Neural progenitor cell (in vitro differentiated cells): ENCODE measurements at regions not wholly inside any gene's neighbourhood (a gene's known extent, or its start where the extent isn't known, plus 50 kb on each side); places are given as distances from the start of the nearest gene placed in this dataset.

ENCODE experiments used
- DNase-seq: peaks from one replicate; pipeline ENCODE4 v3.0.0-alpha.2; 2016; ENCODE audit warnings: low spot score
- H2AFZ ChIP-seq: fragments of 200-600 bp; sonication (generic); replicated peaks from 2 replicates; pipeline ENCODE4 v1.6.1; 2016; ENCODE audit warnings: antibody characterized with exemption
- H3F3A ChIP-seq: fragments of 200-600 bp; sonication (generic); 2 replicates; pipeline ENCODE4 v1.6.1; 2016; ENCODE audit warnings: antibody characterized with exemption, low read depth
- H3K27ac ChIP-seq: fragments of 200-600 bp; sonication (generic); 2 replicates; pipeline ENCODE4 v1.5.1; 2016; ENCODE audit warnings: mild to moderate bottlenecking
- H3K27me3 ChIP-seq: fragments of 200-600 bp; sonication (generic); 2 replicates; pipeline ENCODE4 v1.6.1; 2016; ENCODE audit warnings: mild to moderate bottlenecking, moderate library complexity
- H3K36me3 ChIP-seq: fragments of 200-600 bp; sonication (generic); 2 replicates; pipeline ENCODE4 v1.5.1; 2016
- H3K4me1 ChIP-seq: fragments of 200-600 bp; sonication (generic); 2 replicates; pipeline ENCODE4 v1.6.1; 2016; ENCODE audit warnings: mixed run types
- H3K4me2 ChIP-seq: fragments of 200-600 bp; sonication (generic); 2 replicates; pipeline ENCODE4 v1.6.1; 2016
- H3K4me3 ChIP-seq: fragments of 200-600 bp; sonication (generic); 2 replicates; pipeline ENCODE4 v1.5.1; 2016
- H3K79me2 ChIP-seq: fragments of 200-600 bp; sonication (generic); 2 replicates; pipeline ENCODE4 v1.6.1; 2016; ENCODE audit warnings: low read depth
- H3K9ac ChIP-seq: fragments of 200-600 bp; sonication (generic); 2 replicates; pipeline ENCODE4 v1.6.1; 2016
- H3K9me3 ChIP-seq: fragments of 200-600 bp; sonication (generic); 2 replicates; pipeline ENCODE4 v1.5.1; 2016; ENCODE audit warnings: low read depth
- H4K20me1 ChIP-seq: fragments of 200-600 bp; sonication (generic); 2 replicates; pipeline ENCODE4 v1.6.1; 2016; ENCODE audit warnings: low read depth
- H3K27ac Mint-ChIP-seq: 3 replicates; pipeline ENCODE4 v1.8.0; 2021; ENCODE audit warnings: mixed read lengths
- H3K27me3 Mint-ChIP-seq: 2 replicates; pipeline ENCODE4 v1.8.0; 2022; ENCODE audit warnings: low read depth, mild to moderate bottlenecking, inconsistent platforms, moderate library complexity, mixed read lengths; ENCODE audit not compliant: insufficient read depth
- H3K36me3 Mint-ChIP-seq: 3 replicates; pipeline ENCODE4 v1.8.0; 2021; ENCODE audit warnings: mixed read lengths
- H3K4me1 Mint-ChIP-seq: 3 replicates; pipeline ENCODE4 v1.8.0; 2021; ENCODE audit warnings: mixed read lengths
- H3K4me3 Mint-ChIP-seq: 3 replicates; pipeline ENCODE4 v1.8.0; 2021; ENCODE audit warnings: mild to moderate bottlenecking, moderate library complexity, mixed read lengths
- H3K9me3 Mint-ChIP-seq: 3 replicates; pipeline ENCODE4 v1.8.0; 2020; ENCODE audit warnings: mixed read lengths
- CTCF ChIP-seq: fragments of 200-600 bp; sonication (generic); IDR thresholded peaks from 2 replicates; pipeline ENCODE4 v1.5.1; 2017; ENCODE audit warnings: antibody characterized with exemption, mild to moderate bottlenecking
- EZH2 ChIP-seq: fragments of 200-600 bp; sonication (generic); IDR thresholded peaks from 2 replicates; pipeline ENCODE4 v1.6.1; 2017; ENCODE audit warnings: antibody characterized with exemption, mild to moderate bottlenecking, moderate library complexity
- EZH2phosphoT487 ChIP-seq: fragments of 200-600 bp; sonication (generic); IDR thresholded peaks from 2 replicates; pipeline ENCODE4 v1.6.1; 2017; ENCODE audit warnings: antibody characterized with exemption

GRCh38 chr5:6825678-6826244 lies 112.5 kb downstream of the TENT4A start:
- no peak for DNase-seq
- no peak overlapping the region for H3K4me2 ChIP-seq
- no peak overlapping the region for H2AFZ ChIP-seq
- no peaks in the 10 kb centered on the region for H3K79me2 ChIP-seq
- peaks cover 16% of the 10 kb centered on the region for H3K4me1 Mint-ChIP-seq
- no peaks in the 10 kb centered on the region for H3K9me3 ChIP-seq
- H3K4me3 ChIP-seq, result no peak overlapping the region
- no peak overlapping the region for H3K27ac Mint-ChIP-seq
- H3K27me3 Mint-ChIP-seq, result peaks cover 5% of the 10 kb centered on the region
- no peak overlapping the region for H3K27ac ChIP-seq
- no peaks in the 10 kb centered on the region for H3K36me3 ChIP-seq
- no peaks in the 10 kb centered on the region for H3K27me3 ChIP-seq
- no peak overlapping the region for H3K9ac ChIP-seq
- no peaks in the 10 kb centered on the region for H3K36me3 Mint-ChIP-seq
- no peak overlapping the region for H3K4me3 Mint-ChIP-seq
- no peaks in the 10 kb centered on the region for H3K4me1 ChIP-seq
- H3F3A ChIP-seq, result no peaks in the 10 kb centered on the region
- TF ChIP-seq EZH2phosphoT487 (no peak), CTCF (no peak), EZH2 (no peak)
- H3K9me3 Mint-ChIP-seq, result peaks cover 10% of the 10 kb centered on the region
- no peaks in the 10 kb centered on the region for H4K20me1 ChIP-seq

GRCh38 chr5:6826756-6827155 lies 113.5 kb downstream of the TENT4A start:
- no peak overlapping the region for H3K27ac Mint-ChIP-seq
- no peak overlapping the region for H3K4me2 ChIP-seq
- no peaks in the 10 kb centered on the region for H3K36me3 Mint-ChIP-seq
- H3K27me3 Mint-ChIP-seq, result peaks cover 7% of the 10 kb centered on the region
- DNase-seq, result no peak
- H3K4me3 ChIP-seq, result no peak overlapping the region
- H3K9me3 Mint-ChIP-seq, result peaks cover 10% of the 10 kb centered on the region
- no peaks in the 10 kb centered on the region for H3K79me2 ChIP-seq
- H3K4me1 ChIP-seq, result no peaks in the 10 kb centered on the region
- no peaks in the 10 kb centered on the region for H3K27me3 ChIP-seq
- H3K9ac ChIP-seq, result no peak overlapping the region
- peaks cover 16% of the 10 kb centered on the region for H3K4me1 Mint-ChIP-seq
- no peaks in the 10 kb centered on the region for H4K20me1 ChIP-seq
- no peak overlapping the region for H3K4me3 Mint-ChIP-seq
- no peak overlapping the region for H2AFZ ChIP-seq
- no peak overlapping the region for H3K27ac ChIP-seq
- H3K36me3 ChIP-seq, result no peaks in the 10 kb centered on the region
- TF ChIP-seq EZH2phosphoT487, result no peak
- TF ChIP-seq CTCF, result no peak
- TF ChIP-seq EZH2, result no peak
- H3F3A ChIP-seq, result no peaks in the 10 kb centered on the region
- H3K9me3 ChIP-seq, result no peaks in the 10 kb centered on the region

- Mint-ChIP-seq H3K4me1 (peaks cover 16% of the 10 kb centered on the region), H3K36me3 (no peaks in the 10 kb centered on the region), H3K9me3 (peaks cover 8% of the 10 kb centered on the region), H3K27me3 (peaks cover 6% of the 10 kb centered on the region), H3K27ac (no peak overlapping the region), H3K4me3 (no peak overlapping the region)
- Histone ChIP-seq H3K9me3 (no peaks in the 10 kb centered on the region), H4K20me1 (no peaks in the 10 kb centered on the region), H3K27ac (no peak overlapping the region), H3K4me3 (no peak overlapping the region), H3K27me3 (no peaks in the 10 kb centered on the region), H3K36me3 (no peaks in the 10 kb centered on the region), H3K4me2 (no peak overlapping the region), H3F3A (no peaks in the 10 kb centered on the region), H3K9ac (no peak overlapping the region), H2AFZ (no peak overlapping the region), H3K4me1 (no peaks in the 10 kb centered on the region), H3K79me2 (no peaks in the 10 kb centered on the region)
- no peak for DNase-seq
- no peak for TF ChIP-seq CTCF
- no peak for TF ChIP-seq EZH2
- no peak for TF ChIP-seq EZH2phosphoT487
These were observed 114.4 kb downstream of the TENT4A start for GRCh38 chr5:6827526-6828219.
